SW 1271 (cell line): ENCODE measurements at regions not wholly inside any gene's neighbourhood (a gene's known extent, or its start where the extent isn't known, plus 50 kb on each side); places are given as distances from the start of the nearest gene placed in this dataset.
"Not testable (repeated sequence)": the region's sequence is repeated elsewhere in the genome, so short reads cannot be mapped to it uniquely, and the experiment has no call there.

Source experiments
- DNase-seq, 2 experiments: peaks; one replicate each; lab custom pipeline; 2025; lab: John Stamatoyannopoulos, UW

DNA sequence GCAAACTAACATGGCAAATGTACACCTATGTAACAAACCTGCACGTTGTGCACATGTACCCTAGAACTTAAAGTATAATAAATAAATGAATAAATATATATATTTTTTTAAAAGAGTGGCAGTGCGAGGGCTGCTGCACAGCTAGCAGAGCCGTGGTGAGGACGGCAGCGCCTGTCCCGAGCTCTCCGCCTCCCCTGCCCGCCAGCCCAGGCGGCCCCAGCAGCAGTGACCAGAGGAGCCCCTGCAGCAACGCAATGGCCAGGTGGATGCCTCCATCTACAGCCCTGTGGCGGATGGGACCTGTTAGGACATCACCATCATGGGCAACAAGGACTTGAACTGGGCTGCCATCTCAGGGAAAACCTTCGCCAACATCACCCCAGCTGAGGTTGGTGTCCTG, 351.9 kb downstream of the FAM72C start:
- DNase-seq = no peak

DNA sequence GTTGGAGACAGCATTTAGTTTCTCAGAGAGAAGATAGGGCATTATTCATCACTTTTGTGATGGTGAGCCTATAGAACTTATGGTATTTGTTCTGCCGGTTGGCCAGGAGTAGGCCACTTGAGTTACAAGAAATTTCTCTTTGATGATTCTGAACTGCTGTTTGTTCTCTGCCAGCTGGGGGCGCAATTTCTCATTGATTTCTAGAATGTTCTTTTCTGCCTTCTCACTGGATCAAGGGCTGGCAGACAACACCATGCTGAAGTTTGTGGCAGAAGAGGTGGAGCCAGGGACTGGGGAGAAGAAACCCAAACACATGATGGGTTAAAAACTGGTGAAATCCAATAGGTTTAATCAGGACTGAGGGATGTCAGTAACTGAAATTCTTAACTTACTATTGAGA, 360.6 kb downstream of the FAM72C start:
- DNase-seq = no peak

DNA sequence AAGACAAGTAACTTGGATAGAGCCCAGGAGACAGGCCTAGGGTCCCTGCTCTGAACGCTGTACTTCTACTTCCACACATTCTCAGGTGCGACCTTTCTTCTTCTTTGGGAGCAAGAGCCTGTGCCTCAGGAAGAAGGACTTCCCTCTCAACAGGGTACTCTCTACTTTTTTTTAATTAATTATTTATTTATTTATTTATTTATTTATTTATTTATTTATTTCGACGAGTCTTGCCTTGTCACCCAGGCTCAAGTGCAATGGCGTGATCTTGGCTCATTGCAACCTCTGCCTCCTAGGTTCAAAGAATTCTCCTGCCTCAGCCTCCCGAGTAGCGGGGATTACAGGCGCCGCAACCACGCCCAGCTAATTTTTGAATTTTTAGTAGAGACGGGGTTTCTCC, 361.6 kb downstream of the FAM72C start:
- DNase-seq = no peak

DNA sequence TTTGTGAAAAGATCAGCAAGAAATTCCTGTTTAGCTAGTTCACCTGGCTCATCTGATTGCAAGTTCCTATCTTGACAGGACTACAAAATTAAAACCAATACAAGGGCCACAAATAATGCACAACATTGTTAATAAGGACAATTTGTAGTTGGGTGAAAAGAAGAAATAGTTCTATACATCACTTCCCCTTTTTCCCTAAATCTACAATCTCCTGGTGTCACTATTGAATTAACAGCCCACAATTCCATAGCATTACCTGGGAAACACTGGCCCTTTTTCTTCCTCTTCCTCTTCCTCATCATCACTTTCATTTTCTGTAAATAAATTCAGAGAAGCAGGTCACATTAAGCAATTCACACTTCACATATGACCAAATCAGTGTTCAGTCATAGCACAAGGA, 366.9 kb downstream of the FAM72C start:
- no peak for DNase-seq

DNA sequence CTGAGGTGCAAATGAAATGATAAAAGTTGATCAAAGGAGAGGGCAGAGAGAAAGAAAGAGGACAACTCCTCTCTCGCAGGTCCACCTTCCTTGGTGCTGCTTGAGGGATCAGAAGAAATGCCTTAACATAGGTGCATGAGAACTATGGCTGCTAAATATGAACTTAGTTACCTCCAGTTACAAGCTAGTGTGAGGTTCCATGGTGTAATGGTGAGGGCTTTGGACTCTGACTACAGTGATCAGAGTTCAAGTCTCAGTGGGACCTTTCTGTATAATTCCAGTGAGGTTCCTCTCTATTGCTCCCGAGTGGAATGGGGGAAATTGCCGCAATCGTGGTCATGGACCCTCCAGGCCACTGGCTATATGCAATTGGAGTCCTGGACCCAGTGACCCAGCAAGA, 387.3 kb downstream of the FAM72C start:
- no peak for DNase-seq

DNA sequence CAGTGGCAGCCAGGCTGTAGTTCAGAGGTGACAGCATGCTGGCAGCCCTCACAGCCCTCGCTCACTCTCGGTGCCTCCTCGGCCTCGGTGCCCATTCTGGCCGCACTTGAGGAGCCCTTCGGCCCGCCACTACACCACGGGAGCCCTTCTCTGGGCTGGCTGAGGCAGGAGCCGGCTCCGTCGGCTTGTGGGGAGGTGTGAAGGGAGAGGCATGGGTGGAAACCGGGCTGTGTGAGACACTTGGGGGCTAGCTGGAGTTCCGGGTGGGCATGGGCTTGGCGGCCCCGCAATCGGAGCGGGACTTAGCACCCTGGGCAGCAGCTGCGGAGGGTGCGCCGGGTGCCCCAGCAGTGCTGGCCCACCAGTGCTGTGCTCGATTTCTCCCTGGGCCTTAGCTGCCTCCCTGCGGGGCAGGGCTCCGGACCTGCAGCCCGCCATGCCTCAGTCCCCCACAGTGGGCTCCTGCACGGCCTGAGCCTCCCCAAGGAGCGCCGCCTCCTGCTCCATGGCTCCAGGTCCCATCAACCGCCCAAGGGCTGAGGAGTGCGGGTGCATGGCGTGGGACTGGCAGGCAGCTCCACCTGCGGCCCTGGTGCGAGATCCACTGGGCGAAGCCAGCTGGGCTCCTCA, 396.8 kb downstream of the FAM72C start:
- no peak for DNase-seq

DNA sequence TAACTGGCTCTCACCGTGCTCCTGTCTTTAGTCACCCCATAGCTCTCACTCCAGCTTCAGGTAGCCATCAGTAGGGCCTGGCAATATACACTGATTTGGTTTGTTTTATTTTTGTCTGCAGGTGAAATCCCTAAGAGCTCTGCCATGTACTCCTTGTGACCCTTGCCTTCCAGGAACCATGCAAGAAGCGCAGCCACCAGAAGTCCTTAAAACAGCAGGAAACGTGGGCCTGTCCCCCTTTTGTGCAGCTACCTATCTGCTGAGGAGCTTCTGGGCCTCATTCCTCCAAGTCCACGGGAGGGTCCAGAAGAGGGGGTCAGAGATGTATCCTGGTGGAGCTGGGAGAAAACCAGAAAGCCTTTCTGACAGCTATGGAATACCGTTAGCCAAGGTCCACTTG, 399.1 kb downstream of the FAM72C start:
- not testable (repeated sequence) for DNase-seq

DNA sequence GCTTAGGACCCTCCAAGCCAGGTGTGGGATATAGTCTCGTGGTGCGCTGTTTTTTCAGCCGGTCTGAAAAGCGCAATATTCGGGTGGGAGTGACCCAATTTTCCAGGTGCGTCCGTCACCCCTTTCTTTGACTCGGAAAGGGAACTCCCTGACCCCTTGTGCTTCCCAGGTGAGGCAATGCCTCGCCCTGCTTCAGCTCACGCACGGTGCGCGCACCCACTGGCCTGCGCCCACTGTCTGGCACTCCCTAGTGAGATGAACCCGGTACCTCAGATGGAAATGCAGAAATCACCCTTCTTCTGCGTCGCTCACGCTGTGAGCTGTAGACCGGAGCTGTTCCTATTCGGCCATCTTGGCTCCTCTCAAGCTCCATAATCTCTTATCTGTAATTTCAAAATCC, 408.0 kb downstream of the FAM72C start:
- DNase-seq = not testable (repeated sequence)

DNA sequence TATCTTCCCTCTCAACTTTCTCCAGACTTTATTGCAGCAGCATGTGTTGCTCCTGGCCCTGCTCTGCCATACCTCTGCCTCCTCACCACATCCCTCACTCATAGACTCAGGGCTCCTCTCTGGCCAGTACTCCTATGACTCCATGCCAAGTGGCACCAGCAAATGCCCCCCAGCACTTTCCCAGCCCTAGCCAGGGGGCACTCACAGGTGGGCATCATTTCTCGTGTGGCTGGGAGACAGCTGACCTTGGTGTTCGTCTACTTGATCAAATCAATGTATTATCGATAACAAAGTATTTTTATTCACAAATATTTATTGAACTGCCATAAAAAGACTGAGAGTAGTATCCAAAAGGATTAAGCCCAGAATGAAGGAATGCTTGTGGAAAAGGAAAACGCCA, 418.2 kb downstream of the FAM72C start:
- no peak for DNase-seq

DNA sequence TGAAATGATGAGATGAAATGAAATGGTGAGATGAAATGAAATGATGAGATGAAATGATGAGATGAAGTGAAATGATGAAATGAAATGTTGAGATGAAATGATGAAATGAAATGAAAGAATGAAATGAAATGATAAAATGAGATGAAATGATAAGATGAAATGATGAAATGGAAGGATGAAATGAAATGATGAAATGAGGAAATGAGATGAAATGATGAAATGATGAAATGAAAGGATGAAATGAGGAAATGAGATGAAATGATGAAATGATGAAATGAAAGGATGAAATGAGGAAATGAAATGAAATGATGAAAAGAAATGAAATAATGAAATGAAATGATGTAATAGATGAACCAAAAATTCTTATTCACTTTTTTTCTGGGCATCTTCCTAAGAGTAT, 467.1 kb downstream of the FAM72C start:
- not testable (repeated sequence) for DNase-seq

DNA sequence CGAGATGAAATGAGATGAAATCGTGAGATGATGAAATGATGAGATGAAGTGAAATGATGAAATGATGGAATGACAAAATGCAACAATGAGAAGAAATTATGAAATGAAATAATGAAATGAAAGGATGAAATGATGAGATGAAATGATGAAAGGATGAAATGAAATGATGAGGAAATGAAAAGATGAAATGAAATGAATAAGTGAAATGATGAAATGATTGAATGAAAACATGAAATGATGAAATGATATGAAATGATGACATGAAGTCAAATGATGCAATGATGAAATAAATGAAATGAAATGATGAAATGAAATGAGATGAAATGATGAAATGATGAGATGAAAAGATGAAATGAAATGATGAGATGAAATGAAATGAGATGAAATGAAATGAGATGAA, 467.7 kb downstream of the FAM72C start:
- DNase-seq = not testable (repeated sequence)

DNA sequence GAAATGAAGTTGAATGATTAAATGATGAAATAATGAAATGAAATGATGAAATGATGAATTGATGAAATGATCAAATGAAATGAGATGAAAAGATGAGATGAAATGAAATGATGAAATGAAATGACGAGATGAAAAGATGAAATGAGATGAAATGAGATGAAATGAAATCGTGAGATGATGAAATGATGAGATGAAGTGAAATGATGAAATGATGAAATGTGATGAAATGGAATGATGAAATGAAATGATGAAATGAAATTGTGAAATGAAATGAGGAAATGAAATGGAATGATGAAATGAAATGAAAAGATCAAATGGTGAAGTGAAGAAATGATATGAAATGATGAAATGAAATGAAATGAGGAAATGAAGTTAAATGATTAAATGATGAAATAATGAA, 468.7 kb downstream of the FAM72C start:
- not testable (repeated sequence) for DNase-seq

DNA sequence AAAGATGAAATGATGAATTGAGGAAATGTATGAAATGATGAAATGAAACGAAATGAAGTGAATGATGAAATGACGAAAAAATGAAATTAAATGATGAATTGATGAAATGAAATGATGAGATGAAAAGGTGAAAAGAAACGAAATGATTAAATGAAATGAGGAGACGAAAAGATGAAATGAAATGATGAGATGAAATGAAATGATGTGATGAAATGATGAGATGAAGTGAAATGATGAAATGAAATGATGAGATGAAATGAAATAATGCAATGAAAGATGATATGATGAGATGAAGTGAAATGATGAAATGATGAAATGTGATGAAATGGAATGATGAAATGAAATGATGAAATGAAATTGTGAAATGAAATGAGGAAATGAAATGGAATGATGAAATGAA, 469.7 kb downstream of the FAM72C start:
- not testable (repeated sequence) for DNase-seq

DNA sequence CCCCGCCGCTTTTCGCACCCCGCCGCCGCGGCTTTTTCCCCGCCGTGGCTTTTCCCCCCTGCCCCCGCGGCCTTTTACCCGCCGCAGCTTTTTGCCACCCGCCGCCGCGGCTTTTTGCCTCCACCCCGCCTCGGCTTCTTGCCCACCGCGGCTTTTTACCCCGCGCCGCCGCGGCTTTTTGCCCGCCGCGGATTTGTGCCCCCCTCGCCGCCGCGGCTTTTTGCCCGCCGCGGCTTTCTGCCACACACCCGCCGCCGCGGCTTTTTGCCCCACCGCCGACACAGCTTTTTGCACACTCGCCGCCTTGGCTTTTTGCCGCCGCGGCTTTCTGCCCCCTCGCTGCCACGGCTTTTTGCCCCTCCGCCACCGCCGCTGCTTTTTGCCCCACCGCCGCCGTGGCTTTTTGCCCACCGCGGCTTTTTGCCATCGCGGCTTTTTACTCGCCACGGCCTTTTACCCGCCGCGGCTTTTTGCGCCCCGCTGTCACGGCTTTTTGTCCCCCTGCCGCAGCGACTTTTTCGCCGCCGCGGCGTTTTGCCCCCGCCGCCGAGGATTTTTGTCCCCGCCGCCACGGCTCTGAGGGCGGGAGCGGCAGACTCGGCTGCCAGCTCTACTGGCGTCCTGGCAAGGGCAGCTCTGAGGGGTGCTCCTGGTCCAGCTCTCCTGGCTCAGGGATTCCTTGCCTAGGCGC, 473.6 kb downstream of the FAM72C start:
- DNase-seq = not testable (repeated sequence)

DNA sequence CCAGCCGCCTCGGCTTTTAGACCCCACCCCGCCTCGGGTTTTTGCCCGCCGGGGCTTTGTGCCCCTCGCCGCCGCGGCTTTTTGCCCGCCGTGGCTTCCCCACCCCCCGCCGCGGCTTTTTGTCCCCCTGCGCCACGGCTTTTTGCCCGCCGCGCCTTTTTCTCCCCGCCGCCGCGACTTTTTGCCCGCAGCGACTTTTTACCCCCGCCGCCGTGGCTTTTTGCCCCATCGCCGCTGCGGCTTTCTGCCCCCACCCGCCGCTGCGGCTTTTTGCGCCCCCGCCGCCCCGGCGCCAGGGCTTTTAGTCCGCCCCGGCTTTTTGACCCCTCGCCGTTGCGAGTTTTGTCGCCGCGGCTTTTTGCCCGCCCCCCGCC, 474.4 kb downstream of the FAM72C start:
- DNase-seq = no peak

DNA sequence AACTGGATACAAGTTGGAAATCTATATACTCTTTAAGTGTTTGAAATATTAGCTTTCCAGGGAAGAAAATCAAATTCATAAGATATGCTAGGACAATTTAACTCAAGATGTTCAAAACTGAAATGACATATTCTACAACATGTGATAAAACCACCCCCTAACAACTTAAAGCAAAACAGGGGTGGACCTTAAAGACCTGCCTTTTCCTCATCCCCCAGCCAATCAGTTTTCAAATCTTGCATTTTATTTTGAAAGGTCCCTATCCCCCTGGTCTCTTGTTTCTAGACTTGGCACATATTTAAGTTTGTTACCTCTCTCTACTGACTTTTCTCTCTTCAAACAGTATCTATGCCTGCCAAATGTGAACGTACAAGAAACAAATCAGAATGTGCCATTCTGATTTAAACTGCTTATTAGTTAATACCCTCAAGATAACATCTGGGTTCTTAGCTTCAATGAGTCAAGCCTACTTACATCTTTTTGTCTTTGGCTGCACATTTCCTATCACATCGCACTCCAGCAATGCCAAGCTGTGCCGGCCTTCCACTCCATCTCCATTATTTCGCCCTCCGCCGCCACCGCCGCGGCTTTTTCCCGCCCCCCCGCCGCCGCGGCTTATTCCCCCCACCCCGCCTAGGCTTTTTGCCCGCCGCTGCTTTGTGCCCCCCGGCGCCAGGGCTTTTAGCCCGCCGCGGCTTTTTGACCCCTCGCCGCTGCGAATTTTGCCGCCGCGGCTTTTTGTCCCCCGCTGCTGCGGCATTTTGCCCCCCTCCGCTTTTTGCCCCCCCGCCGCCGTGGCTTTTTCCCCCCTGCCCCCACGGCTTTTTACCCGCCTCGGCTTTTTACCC, 475.0 kb downstream of the FAM72C start:
- not testable (repeated sequence) for DNase-seq
